HG02759 (cell line): ENCODE measurements at regions not wholly inside any gene's neighbourhood (a gene's known extent, or its start where the extent isn't known, plus 50 kb on each side); places are given as distances from the start of the nearest gene placed in this dataset.
A peak's percentile ranks its signal among the peaks of the same experiment; 100 is the strongest.

ENCODE experiments used
- ATAC-seq: cut with Tn5 transposase; IDR thresholded peaks from one replicate; pipeline ENCODE4 v1.9.1; 2021; ENCODE audit warnings: mild to moderate bottlenecking, moderate library complexity; ENCODE audit not compliant: unreplicated experiment

DNA sequence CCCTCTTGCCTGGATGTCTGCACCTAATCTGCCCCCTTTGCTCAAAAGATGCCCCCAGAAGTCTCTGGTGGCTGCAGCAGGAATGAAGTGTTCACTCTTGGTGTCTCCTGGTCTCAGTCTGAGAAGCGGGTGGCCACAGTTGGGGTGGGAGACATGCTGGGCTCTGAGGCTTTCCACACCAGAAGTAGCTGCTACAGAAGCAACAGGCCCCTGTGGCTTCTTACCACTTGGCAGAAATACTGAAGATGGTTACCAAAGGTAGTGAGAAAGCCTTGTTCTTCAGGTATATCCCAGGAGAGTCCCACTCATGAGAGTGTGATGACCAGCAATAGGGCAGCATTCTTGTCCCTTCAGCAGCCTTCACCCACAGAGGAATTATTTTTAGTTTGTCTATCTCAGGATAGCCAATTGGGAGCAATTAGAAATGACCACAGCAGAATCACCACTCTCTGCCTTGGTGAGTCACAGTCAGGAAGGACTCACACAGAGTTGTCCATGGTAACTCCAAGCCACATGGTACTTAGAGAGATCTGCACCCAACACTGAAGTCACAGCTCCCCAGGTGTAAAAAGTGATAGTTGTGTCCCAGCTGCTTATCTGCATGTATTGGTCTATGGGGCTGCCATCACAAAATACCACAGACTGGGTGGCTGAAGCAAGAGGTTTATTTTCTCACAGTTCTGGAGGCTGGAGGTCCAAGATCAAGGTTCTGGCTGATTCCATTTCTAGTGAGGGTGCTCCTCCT lies 169.8 kb upstream of the ID2 start:
- no peak for ATAC-seq

DNA sequence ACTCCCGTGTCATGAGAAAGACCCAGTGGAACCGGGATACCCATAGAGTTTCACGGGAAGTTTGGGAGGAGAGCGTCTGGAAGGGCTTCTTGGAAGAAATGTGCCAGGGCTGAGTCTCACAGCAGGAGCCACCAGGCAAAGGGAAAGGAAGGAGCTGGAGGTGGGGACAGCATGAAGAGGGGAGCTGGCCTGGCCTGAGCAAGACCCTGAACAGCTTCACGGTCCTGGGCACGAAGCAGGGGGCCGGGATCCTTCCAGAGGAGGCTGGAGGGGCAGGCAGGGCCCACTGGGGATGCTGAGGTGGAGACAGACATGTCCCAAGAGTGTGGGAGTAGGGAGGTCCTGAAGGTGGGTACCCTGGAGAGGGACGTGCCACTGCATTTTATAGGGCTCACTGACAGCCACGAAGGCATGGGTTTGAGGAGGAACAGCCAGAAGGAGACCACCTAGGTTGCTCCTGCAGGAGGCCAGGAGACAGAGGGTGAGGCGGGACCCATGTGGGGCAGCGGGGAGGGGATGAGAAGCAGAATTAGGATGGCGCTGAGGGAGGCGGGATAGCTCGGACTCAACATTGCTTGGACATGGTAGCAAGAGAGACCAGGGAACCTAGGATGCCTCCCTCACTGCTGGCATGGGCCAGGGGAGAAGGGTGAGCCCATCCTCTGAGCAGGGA lies 168.1 kb upstream of the ID2 start:
- no peak for ATAC-seq

DNA sequence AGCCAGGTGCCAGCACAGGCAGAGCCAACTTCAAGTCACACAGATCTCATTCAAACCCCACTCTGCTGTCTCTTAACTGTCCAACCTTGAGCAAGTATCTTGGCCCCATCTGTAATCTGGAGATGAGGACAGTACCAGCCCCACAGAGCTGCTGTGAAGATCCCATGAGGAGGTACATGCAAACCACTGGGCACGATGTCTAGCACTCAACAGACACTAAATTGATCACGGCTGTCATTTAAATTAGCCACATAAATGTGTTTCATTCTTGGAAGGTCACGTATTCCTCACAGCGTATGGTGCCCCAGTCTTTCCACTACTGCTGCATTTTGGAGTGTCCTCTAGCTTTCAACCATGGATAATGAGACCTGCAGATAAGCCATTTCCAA lies 167.6 kb upstream of the ID2 start:
- ATAC-seq, result no peak

DNA sequence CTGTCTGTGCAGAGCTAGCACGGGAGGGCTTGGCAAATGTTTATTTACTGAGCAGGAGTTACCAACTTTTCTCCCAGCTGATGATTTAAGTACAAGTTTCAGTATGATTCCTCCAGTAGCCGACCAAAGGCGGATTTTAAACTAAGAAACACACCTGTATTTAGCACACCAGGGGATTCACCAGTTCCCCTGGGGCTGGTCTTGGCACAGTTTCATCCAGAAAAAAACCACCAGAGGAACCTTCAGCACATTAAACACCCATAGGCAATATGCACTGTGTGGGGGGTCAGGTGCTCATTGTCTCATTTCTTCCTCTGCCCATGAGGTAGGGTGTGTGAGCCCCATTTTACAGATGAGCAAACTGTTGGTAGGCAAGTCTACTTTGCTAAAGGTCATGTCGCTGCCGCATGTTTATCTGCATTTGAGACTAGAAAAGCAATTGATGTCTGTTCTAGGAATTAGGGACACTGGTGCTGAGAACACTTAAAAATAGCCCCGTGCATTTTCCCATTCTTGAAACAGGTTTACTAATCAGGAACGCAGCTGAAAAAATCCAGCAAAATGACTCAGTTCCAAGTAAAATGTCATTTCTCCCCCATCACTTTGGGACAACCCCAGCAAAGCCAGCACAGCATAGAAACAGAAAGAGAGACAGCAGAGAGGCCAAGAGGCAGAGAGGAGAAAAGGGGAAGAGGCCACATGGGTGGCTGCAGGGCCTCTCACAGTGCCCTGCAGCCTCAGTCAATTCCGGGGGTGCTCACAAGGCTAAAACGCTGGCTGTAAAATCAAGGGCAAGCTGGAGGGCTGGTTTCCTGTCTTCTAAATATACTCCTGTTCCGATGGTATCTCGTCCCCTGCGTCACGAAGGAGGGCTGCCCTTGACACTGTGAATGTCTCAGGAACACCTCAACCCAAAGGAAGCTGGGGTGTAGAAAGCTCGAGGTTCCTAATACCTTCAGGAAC lies 166.8 kb upstream of the ID2 start:
- peak; percentile 61 for ATAC-seq

DNA sequence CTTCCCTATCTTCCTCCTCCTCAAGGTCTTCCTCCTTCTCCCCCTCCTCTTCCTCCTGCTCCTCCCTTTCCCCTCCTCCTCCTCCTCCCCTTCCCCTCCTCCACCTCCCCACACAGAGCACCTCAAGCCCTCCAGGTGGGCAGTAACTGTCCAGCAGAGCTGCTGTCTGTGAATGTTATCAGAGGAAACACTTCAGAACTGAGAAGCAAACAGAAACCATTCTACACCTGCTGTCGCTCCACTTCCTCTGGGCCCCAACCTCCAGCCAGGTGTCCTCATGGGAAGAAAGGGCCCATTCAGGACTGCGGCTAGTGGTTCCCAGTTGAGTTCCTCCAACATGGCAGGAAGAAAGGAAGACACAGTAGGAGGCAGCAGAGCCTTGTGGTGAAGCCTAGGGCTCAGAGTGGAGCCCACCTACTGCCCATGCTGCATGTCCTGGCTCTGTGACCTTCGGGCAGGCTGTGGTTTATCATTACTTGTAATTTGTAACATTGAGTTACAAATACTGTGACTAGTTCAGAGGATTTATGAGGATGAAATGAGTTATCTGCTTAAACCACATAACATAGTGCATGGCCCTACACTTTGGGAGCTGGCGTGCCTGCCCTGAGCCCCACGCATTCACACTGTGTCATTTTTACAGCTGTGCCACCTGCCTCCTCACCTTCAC lies 165.9 kb upstream of the ID2 start:
- ATAC-seq, result peak; percentile 39

DNA sequence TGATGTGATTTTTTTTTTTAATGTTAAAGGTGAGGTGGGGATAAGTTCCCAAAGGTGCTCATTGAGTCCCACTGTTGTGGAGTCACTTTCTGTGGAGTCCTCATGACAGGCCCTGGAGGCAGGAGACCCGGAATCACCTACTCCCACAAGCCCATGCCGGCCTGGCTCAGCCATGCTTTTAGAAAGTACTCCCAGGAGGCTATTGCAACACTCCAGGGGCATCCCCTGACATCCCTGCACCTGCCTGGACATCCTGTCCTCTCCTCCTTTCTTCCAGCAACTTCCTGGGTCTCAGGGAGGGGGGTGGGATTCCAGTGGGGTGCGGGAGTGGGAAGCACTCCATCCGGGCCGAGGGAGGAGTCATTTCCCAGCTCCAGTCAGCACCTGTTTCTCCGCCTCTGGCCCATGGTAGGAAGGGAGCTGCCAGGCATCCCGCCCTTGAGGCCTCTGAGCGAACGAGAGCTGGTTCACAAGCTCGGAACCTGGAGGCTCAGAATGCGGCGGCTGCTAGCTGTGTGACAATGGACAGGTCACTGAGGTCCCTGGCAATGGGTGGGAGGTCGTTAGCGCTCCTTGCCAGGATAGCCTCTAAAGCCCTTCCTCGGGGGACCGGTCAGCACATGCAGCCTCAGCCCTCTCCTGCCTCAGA lies 163.9 kb upstream of the ID2 start:
- no peak for ATAC-seq

DNA sequence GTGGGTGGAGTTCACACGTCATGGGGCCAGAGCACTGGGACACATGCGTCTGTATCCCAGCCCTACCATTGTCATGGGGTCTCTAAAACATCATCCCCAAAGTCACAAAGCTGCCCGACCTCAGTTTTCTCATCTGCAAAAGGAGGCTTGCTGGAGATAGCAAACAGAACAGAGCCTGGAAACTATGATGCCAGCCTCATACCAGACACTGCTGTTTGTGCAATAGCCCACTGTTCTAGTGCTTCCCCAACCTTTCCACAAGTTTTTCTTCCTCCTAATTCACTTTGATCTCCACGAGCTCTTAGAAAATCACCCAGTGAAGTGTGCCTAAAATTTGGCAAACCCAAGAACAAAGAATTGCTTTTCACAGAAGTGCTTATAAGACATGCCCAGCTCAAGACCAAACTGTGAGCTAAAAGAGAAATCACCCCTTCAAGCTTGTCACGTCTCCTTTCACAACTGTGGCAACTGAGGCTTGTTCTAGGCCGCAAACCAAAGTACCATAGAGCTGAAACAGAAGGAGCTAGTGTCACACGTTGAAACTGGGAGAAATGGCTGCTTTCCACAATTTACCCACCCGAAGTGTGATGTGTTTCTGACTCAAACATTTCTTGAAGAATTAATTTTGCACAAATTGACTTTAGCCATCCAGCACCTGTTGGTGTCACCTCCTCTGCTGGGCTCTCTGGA lies 162.7 kb upstream of the ID2 start:
- ATAC-seq, result no peak

DNA sequence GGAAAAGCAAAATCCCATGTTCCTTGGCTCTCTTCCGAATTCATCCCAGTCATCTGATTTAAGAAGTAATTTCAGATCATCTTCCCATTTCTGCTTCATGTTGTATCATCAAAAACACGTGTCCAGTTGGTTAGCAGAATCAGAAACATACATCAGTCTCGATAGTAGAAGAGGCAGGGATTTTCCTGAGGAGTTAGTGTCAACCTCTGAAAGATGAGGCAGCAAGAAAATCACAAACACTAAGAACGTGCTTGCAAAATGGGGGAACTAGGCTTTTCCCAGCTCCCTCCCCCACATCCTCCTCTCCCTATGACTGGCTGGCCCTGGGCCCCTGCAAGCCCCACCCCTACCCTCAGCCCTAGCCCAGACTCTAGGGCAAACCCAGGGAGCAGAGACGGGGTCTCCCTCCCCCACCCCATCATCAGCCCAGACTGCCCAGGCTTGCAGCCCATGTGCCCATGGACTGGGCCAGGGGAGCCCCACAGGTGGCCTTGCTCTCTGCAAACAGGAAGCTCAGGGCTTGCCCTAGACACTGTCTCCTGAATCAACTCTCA lies 161.0 kb upstream of the ID2 start:
- no peak for ATAC-seq

DNA sequence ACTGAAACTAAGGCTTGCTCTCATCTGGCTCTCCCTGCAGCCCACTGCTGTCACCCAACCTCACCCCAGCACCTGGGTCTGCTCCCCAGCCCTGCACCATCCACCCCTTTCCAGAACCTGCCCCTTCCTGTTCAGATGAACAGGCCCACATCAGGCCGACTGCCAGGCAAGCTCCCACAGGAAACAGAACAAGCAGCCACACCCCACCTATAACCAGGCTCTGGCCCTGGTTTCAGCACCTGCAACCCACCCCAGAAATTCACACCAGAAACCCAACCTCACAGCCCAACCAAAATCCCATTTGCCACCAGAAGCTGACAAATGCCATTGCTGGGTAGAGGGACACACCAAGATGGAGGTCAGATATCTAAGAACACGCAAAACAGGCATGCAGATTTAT lies 159.2 kb upstream of the ID2 start:
- no peak for ATAC-seq

DNA sequence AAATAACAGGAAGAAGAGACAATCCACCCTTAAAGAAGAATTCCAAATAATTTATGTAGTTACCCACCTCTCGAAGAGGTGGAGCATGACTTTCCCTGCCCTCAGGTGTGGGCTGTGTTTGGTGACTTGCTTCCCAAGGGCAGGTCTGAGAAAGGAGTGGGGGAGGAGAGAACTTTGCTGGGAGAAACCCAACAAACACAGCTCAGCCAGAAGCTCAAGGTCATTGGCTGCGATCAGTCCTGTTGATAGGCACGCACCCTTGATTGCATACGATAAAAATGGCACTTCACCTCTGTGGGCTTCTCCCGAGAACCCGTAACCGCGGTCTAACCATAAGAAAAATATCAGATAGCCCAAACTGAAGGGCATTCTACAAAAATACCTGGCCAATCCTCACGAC lies 157.5 kb upstream of the ID2 start:
- ATAC-seq, result no peak

DNA sequence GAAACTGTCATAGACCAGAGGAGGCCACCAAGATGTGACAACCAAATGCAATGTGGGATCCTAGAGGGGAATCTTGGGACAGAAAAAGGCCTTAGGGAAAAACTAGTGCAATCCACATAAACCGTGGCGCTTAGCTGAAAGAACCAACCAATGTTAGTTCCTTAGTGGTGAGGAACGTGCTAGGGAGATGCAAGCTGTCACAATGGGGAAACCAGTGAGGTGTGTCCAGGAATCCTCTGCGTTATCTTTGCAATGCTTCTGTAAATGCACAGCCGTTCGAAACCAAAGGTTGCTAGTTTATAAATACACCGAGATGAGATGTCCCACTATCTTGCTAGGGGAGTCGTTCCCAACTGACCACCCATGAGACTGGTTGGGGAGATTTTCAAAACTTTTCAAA lies 157.0 kb upstream of the ID2 start:
- ATAC-seq, result no peak

DNA sequence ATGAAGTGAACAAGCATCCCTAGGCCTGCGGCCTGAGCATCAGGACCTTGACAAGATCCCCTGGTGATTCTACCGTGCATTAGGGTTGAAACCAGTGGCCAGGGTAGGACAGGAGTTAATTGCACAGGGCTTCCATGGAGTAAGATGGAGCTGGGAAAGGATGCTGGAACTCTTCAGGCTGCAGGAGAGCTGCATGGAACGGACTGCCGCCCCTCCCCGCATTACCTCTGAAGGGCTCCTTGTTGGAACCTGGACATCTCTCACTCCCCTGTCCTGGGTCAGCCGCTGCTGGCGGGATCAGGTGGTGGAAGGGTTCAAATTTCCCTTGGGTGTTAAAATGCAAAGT lies 156.6 kb upstream of the ID2 start:
- ATAC-seq, result no peak

DNA sequence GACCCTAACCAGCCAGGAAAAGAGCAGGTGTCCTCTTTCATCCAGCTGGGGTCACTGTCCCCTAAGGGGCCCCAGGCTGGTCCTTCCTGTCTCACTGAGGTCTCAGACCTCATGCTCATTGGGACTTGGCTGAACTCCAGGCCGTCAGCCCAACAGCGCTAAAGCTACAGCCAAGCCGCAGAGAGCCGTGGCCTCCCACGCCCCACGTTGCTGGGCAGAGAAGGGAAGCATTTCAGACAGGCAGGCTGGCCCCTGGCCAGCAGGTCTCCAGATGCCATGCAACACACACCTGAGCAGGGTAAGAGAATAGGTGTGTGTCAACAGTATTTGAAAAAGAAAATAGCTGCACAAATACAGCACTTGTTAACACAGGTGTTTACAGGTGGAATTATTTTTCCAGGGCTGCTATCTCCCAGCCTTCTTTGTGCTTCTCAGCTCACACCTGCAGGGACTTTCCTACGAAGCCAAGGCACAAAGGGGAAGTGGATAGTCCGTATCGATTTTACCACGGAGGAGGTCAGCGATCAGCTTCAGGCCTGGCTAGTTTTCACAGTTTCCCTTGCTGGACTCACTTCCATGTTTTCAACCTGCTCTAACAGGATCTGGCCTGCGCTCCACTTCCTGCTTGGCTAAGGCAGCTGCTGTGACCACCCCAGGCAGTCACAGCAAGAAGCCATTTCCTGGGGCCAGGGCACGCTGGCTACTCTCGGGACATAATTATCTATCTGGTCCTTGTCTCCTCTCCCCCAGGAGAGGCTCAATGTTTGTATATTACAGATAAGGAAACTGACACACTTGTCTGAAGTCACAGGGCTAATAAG lies 156.1 kb upstream of the ID2 start:
- peak; percentile 79 for ATAC-seq

DNA sequence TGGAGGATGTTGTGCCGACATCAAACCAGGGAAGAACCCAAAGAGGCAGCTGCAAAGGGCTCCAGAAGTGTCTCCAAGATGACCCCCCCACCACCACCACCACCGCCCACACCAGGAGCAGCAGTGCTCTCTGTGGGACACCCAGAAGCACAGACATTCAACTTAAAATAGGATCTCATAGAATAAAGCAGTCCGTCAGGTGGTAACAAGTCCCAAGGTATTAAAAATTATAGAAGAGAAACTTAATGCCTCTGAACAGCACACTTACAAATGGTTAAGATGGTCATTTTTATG lies 155.5 kb upstream of the ID2 start:
- ATAC-seq, result peak; percentile 4

DNA sequence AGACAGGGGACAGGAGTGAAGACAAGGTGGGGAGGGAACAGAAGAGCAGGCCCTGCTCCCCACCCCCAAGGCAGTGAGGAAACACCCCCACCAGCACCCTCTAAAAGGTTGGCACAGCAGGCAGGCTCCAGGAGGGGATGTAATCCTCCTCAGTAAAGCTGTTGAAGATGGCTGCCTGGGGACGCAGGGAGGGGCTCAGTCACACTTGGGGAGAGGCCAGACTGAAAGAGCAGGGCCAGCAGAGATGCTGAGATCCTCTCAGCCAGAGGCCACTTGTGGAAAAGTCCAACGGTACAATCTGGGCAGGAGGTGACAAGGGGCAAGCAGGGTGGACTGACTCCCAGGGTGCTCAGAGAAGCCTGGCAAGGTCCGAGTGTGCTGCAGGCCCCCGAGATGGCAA lies 154.8 kb upstream of the ID2 start:
- ATAC-seq, result no peak

DNA sequence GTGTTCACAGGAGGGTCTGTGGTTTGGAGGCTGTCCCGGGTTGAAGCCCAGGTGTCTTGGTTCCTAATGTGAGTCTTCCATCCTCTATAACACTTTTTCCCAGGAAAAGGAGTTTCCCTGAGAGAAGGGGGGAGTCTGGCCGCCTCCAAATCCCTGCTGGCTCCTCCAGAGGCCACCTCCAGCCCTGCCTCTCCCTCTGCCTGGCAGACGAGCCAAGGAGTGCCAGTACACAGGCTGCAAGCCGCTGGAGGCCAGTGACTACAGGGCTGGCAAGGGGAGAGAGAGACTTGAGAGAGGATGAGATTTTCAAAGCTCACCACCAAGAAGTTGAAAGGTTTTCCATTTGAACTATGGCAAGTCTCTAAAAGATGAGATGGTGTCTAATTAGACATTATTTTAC lies 154.2 kb upstream of the ID2 start:
- ATAC-seq, result no peak

DNA sequence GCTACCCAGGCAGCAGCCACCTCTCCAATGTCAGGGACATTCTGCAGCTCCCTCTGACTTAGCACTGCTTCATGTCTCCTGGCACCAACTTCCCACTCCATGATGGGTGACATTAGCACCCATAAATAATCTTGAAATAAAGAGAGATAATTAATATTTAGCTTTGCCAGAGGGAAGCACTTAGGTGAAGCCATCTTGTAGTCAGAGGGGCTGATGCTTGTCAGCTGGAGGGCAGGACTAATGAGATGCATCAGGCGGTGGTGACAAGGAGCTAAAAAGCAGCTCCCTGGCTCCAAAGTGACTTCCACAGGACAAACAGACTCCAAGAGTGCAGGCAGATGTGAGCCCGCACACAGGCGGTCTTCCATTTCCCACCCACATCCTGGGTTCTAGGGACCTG lies 153.0 kb upstream of the ID2 start:
- no peak for ATAC-seq

DNA sequence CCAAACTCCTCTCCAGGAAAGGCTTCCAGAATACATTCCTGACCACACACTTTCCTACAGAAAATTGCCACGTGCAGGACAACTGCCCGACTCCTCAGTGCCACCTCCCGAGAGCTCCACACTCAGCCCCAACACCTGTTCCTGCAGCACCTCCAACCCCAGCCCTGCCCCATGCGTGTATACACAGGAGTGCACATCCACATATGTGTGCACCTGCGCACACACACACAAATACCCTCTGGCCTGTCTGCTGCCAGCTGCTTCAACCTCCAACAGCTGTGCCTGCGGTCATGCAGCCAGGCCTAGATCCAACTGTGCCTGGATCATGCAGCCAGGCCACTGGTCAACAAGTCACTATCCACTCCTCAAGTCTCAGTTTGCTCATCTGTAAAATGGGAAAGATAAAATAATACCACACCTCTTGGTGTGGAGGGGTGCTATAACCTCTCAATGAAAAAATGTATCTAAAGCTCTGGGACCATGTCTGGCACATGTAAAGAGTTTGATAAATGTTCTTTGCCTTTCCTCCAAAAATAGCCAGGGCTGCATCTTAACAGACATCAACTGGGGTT lies 152.1 kb upstream of the ID2 start:
- ATAC-seq, result no peak

DNA sequence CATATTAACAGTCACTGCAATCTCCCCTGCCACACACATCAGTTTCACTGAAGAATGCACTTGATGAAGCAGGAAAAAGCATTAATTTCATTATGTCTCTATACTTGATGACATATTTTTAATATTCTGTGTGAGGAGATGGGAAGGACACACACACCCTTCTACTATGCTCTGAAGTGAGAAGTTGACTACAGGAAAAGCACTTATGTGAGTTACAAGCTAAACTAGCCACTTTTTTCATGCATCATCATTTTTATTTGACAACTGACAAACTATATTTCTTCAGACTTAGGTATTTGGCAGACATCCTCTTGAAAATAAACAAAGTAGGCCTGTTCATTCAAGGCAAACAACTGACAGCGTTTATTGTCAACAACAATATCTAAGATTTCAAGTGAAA lies 150.4 kb upstream of the ID2 start:
- no peak for ATAC-seq
